ENCODE measurements at regions not wholly inside any gene's neighbourhood (a gene's known extent, or its start where the extent isn't known, plus 50 kb on each side); places are given as distances from the start of the nearest gene placed in this dataset.

DNA sequence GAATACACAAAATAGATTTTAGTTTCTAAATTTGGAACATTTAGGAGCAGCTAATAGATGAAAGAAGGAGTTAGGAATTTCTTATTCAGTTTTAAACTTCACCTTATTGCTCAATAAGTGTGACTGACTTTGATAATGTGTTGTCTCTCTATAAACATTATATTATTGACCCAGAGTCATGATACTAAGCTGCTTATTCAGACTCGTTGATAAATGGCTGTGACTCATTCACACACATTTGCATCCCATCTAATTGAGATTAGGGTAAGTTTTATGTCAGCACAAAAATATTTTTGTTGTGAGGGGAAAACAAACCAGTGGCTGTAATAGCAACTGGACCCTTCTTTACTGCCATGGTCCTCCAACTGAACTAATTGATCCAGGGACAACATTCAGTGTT is 137.6 kb downstream of the GOLIM4 start:
- H3K27me3 ChIP-seq (ENCODE audit: control insufficient read depth, insufficient read depth, low read length) = no peaks in the 10 kb centered on the region
- H3K27ac ChIP-seq (ENCODE audit: low read depth, low read length) = no peak overlapping the region
- ChIA-PET CTCF (interaction anchor here (1.9 kb wide), 1 partner anchor 83 kb away, joined by 6 read pairs; no protein-coding TSS in a partner anchor), POLR2A (no interaction called here)
- no peaks in the 10 kb centered on the region for H3K9me3 ChIP-seq (ENCODE audit: control insufficient read depth, insufficient read depth, low read length)
- no peak for DNase-seq (ENCODE audit: low read depth, low spot score)
- H3K4me3 ChIP-seq (ENCODE audit: low read depth, low read length) = no peak overlapping the region
- TF ChIP-seq, protein P1, sequence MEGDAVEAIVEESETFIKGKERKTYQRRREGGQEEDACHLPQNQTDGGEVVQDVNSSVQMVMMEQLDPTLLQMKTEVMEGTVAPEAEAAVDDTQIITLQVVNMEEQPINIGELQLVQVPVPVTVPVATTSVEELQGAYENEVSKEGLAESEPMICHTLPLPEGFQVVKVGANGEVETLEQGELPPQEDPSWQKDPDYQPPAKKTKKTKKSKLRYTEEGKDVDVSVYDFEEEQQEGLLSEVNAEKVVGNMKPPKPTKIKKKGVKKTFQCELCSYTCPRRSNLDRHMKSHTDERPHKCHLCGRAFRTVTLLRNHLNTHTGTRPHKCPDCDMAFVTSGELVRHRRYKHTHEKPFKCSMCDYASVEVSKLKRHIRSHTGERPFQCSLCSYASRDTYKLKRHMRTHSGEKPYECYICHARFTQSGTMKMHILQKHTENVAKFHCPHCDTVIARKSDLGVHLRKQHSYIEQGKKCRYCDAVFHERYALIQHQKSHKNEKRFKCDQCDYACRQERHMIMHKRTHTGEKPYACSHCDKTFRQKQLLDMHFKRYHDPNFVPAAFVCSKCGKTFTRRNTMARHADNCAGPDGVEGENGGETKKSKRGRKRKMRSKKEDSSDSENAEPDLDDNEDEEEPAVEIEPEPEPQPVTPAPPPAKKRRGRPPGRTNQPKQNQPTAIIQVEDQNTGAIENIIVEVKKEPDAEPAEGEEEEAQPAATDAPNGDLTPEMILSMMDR (IDR thresholded peaks at IDR 0.05; ENCODE audit: low read depth, low read length) = no peak

DNA sequence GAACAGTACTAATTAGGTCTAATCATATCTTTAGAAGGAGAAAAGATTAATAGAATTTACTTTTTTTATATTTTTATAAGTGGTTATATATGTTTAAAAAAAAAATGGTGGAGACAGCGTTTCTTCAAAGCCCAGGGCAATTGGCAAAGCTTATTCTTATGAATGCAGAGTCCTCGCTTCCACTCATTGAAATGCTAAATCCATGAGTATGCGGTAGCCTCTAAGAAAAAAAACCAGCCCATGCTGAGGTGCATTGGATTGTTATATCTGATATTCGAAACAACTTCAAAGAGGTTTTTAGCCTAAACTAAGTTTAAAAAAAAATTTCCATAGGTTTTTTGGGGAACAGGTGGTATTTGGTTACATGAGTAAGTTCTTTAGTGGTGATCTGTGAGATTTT is 142.8 kb downstream of the GOLIM4 start:
- Histone ChIP-seq H3K27me3 (ENCODE audit: control insufficient read depth, insufficient read depth, low read length) (no peaks in the 10 kb centered on the region), H3K9me3 (ENCODE audit: control insufficient read depth, insufficient read depth, low read length) (no peaks in the 10 kb centered on the region), H3K4me3 (ENCODE audit: low read depth, low read length) (no peak overlapping the region), H3K27ac (ENCODE audit: low read depth, low read length) (no peak overlapping the region)
- ChIA-PET POLR2A (no interaction called here), CTCF (no interaction called here)
- no peak for DNase-seq (ENCODE audit: low read depth, low spot score)
- TF ChIP-seq, protein P1 (IDR thresholded peaks at IDR 0.05; ENCODE audit: low read depth, low read length) = no peak

DNA sequence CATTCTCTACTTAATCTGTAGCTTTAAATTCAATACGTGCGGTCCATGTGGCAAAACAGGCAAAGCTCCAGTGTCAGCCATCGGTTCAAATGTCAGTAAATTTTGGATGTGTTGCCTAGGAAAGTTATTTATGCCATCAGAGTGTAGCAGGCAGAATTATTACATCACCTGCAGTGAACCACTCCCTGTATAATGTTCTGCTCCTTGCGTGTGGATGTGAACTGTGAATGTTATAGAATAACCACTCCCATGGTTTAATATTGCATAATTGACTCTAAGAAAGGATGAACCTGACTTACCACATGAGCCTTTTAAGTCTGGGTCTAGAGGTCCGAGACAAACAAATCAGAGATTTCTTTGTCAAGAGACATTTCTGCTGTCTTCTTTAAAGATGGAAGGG is 145.5 kb downstream of the GOLIM4 start:
- TF ChIP-seq, protein P1 (IDR thresholded peaks at IDR 0.05; ENCODE audit: low read depth, low read length) = no peak
- CTCF ChIA-PET = no interaction called here
- H3K27ac ChIP-seq (ENCODE audit: low read depth, low read length) = no peak overlapping the region
- H3K9me3 ChIP-seq (ENCODE audit: control insufficient read depth, insufficient read depth, low read length) = no peaks in the 10 kb centered on the region
- no peaks in the 10 kb centered on the region for H3K27me3 ChIP-seq (ENCODE audit: control insufficient read depth, insufficient read depth, low read length)
- DNase-seq (ENCODE audit: low read depth, low spot score) = no peak
- H3K4me3 ChIP-seq (ENCODE audit: low read depth, low read length) = no peak overlapping the region
- POLR2A ChIA-PET = no interaction called here

DNA sequence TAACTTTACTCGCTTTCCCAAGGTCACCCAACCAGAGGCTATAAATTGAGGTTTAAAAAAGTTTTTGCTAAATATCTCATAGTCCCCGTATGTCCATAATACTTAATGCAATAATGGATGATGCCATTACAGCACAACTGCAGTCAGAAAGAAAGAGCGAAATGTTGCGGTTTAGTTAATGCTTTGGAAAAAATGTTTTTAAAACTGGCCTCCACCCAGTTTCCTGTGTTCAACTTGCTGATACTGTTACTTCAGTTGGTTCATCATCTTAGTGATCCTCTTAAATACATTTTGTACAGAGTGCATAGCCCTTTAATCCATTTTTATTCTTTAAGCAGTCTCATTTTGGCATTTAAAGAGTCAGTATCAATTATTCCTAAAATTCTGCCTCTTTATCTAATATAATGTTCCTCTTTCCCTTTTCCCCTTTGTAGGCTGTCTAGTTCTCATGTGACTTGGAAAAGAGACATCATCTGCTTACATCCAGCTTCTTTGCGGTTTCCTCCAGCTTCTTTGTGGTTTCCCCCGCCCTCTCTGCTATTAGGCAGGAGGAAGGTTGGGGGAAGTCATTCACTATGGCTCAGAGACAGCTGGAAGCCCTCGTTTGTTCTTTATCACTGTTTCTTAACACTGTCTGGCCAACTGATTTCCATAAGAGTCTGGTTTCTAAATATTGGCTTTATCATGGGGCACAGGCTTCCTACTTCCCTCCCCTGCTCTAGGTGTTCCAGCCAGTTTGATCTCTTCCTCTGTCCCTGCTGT is 154.3 kb downstream of the GOLIM4 start:
- ChIA-PET POLR2A (no interaction called here), CTCF (interaction anchor here (1.0 to 2.0 kb wide), 3 partner anchors 59 to 561 kb away, joined by 3 to 5 read pairs (median 5); no protein-coding TSS in a partner anchor)
- Histone ChIP-seq H3K27ac (ENCODE audit: low read depth, low read length) (peak overlapping the region; percentile 23), H3K9me3 (ENCODE audit: control insufficient read depth, insufficient read depth, low read length) (no peaks in the 10 kb centered on the region), H3K4me3 (ENCODE audit: low read depth, low read length) (no peak overlapping the region), H3K27me3 (ENCODE audit: control insufficient read depth, insufficient read depth, low read length) (no peaks in the 10 kb centered on the region)
- peak; percentile 78 for DNase-seq (ENCODE audit: low read depth, low spot score)
- TF ChIP-seq, protein P1 (IDR thresholded peaks at IDR 0.05; ENCODE audit: low read depth, low read length) = no peak

DNA sequence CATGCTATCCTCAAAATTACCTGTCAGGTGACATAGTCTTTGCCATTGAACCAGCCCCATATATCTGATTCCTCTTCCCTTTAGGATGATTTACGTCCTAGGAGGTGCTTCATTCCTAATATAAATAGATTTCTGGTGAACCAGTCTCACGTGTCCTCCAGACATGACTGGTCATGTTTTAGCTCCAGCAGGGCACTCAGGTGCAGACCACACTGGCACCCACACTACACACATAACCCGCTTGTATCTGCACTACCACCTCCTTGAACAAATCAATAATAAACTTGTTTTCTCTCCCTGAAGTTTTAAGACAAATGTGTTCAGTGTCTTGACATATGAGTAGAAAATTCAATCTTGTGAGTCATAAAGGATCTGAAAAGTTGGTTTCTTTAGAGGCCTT is 155.5 kb downstream of the GOLIM4 start:
- POLR2A ChIA-PET = no interaction called here
- Histone ChIP-seq H3K27me3 (ENCODE audit: control insufficient read depth, insufficient read depth, low read length) (no peaks in the 10 kb centered on the region), H3K27ac (ENCODE audit: low read depth, low read length) (no peak overlapping the region), H3K9me3 (ENCODE audit: control insufficient read depth, insufficient read depth, low read length) (no peaks in the 10 kb centered on the region), H3K4me3 (ENCODE audit: low read depth, low read length) (no peak overlapping the region)
- no peak for DNase-seq (ENCODE audit: low read depth, low spot score)
- CTCF ChIA-PET = interaction anchor here (1.3 to 2.0 kb wide), 3 partner anchors 13 to 101 kb away, joined by 3 to 5 read pairs (median 5); no protein-coding TSS in a partner anchor
- TF ChIP-seq, protein P1 (IDR thresholded peaks at IDR 0.05; ENCODE audit: low read depth, low read length) = no peak

Measured in AG04450 (cell line).